ENCODE measurements at regions not wholly inside any gene's neighbourhood (a gene's known extent, or its start where the extent isn't known, plus 50 kb on each side); places are given as distances from the start of the nearest gene placed in this dataset.

DNA sequence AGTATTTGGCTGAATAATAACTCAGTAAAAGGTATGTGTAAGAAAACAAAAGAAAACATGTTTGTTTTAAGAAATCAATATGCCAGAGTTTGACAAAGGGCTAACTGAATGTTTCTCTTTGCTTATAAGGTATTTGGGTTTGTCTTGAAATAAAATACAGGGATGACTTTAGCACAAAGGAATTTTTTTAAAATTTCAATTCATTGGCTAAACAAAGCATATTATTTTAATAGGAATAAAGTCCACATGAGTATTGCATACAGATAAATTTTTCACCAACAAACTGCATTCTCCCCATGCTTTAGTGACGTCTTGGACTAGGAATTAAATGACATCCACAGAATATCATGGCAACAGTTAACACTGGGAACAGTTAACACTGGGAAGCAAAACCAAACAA, 480.0 kb upstream of the JAG1 start:
- CTCF ChIA-PET = no interaction called here
- 55% methylated on average over 1 of the region's 1 CpG for WGBS (ENCODE audit: low lambda C conversion rate)
- H3K9ac ChIP-seq = peak overlapping the region; percentile 26; the same call in 1 of the 2 replicates
- H3F3A ChIP-seq (replicated peaks; ENCODE audit: insufficient read depth) = peaks cover 8% of the 10 kb centered on the region
- POLR2A ChIA-PET = no interaction called here
- no peaks in the 10 kb centered on the region for H3K27me3 ChIP-seq (ENCODE audit: insufficient read depth)
- no peaks in the 10 kb centered on the region for H3K36me3 ChIP-seq (replicated peaks in 1 of 2; ENCODE audit: control insufficient read depth in 1 of 2, insufficient read depth in 2 of 2, low read length in 1 of 2)
- TF ChIP-seq NRF1 (IDR thresholded peaks at IDR 0.05; ENCODE audit: low read depth, low read length) (no peak), EP300 (IDR thresholded peaks at IDR 0.05; ENCODE audit: borderline replicate concordance in 1 of 2, low read depth in 1 of 2, low read length in 1 of 2) (no peak), ELF1 (IDR thresholded peaks at IDR 0.05) (no peak), JUND (IDR thresholded peaks at IDR 0.05) (no peak), YY1 (IDR thresholded peaks at IDR 0.05; ENCODE audit: low read depth) (no peak), EZH2phosphoT487 (IDR thresholded peaks at IDR 0.05; ENCODE audit: borderline replicate concordance, low read depth) (no peak), TEAD4 (IDR thresholded peaks at IDR 0.05; ENCODE audit: borderline replicate concordance, insufficient read depth) (no peak)
- TF ChIP-seq, protein P1, sequence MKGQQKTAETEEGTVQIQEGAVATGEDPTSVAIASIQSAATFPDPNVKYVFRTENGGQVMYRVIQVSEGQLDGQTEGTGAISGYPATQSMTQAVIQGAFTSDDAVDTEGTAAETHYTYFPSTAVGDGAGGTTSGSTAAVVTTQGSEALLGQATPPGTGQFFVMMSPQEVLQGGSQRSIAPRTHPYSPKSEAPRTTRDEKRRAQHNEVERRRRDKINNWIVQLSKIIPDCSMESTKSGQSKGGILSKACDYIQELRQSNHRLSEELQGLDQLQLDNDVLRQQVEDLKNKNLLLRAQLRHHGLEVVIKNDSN (IDR thresholded peaks at IDR 0.05; ENCODE audit: borderline replicate concordance, low read depth) = no peak
- TF ChIP-seq, protein P2, sequence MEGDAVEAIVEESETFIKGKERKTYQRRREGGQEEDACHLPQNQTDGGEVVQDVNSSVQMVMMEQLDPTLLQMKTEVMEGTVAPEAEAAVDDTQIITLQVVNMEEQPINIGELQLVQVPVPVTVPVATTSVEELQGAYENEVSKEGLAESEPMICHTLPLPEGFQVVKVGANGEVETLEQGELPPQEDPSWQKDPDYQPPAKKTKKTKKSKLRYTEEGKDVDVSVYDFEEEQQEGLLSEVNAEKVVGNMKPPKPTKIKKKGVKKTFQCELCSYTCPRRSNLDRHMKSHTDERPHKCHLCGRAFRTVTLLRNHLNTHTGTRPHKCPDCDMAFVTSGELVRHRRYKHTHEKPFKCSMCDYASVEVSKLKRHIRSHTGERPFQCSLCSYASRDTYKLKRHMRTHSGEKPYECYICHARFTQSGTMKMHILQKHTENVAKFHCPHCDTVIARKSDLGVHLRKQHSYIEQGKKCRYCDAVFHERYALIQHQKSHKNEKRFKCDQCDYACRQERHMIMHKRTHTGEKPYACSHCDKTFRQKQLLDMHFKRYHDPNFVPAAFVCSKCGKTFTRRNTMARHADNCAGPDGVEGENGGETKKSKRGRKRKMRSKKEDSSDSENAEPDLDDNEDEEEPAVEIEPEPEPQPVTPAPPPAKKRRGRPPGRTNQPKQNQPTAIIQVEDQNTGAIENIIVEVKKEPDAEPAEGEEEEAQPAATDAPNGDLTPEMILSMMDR (IDR thresholded peaks at IDR 0.05) = no peak
- TF ChIP-seq, protein P3, sequence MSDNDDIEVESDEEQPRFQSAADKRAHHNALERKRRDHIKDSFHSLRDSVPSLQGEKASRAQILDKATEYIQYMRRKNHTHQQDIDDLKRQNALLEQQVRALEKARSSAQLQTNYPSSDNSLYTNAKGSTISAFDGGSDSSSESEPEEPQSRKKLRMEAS (IDR thresholded peaks at IDR 0.05; ENCODE audit: low read depth) = no peak
- TF ChIP-seq, protein P4, sequence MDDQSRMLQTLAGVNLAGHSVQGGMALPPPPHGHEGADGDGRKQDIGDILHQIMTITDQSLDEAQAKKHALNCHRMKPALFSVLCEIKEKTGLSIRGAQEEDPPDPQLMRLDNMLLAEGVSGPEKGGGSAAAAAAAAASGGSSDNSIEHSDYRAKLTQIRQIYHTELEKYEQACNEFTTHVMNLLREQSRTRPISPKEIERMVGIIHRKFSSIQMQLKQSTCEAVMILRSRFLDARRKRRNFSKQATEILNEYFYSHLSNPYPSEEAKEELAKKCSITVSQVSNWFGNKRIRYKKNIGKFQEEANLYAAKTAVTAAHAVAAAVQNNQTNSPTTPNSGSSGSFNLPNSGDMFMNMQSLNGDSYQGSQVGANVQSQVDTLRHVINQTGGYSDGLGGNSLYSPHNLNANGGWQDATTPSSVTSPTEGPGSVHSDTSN (IDR thresholded peaks at IDR 0.05) = no peak
- no peaks in the 10 kb centered on the region for H3K9me3 ChIP-seq
- no peaks in the 10 kb centered on the region for H3K79me2 ChIP-seq (ENCODE audit: insufficient read depth)
- DNase-seq = no peak
- H3K4me2 ChIP-seq = no peak overlapping the region
- no peaks in the 10 kb centered on the region for H4K20me1 ChIP-seq (ENCODE audit: insufficient read depth)
- no peak overlapping the region; the same call in 1 of the 2 replicates for H2AFZ ChIP-seq (ENCODE audit: low read depth)
- no peak overlapping the region for H3K4me3 ChIP-seq (ENCODE audit: low read depth in 2 of 2, low read length in 1 of 2)
- peaks cover 0 to 7% of the 10 kb centered on the region in 2 experiments; a peak in 1 of 4 replicates for H3K4me1 ChIP-seq (ENCODE audit: control insufficient read depth in 1 of 2, insufficient read depth in 2 of 2, low read depth in 1 of 2, low read length in 1 of 2)
- H3K27ac ChIP-seq (ENCODE audit: low read depth in 2 of 2, low read length in 1 of 2) = peak overlapping the region in 1 of 2 experiments; percentile 73; a peak in 2 of 4 replicates
- H3K9me2 ChIP-seq = no peaks in the 10 kb centered on the region

DNA sequence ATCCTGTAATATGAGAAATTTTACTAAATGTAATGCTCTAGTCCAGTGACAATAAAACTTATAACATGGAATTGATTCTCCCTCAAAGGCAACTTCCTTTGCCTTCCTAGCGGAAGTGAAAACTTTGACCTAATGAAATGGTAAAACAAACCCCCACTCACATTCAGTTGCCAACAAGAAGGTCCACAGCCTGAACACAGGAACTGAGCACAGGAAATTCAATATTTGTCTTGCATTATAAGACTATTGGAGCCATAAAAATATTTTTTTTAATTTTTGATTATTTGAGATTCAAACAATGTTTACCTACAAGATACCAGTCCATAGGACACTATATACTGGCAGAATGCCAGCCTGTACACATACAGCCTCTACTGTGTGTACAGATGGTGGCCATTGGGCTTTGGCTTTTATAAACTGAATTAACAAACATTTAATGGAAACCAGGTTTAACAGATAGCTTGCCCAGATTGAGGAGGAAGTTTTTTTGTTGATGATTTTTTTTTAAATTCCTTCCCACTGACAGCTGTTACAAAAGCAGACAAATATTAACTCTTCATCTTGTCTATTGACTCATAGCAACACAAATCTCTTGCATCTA, 481.5 kb upstream of the JAG1 start:
- Histone ChIP-seq H3K4me3 (ENCODE audit: low read depth in 2 of 2, low read length in 1 of 2) (no peak overlapping the region), H3K4me1 (ENCODE audit: control insufficient read depth in 1 of 2, insufficient read depth in 2 of 2, low read depth in 1 of 2, low read length in 1 of 2) (peaks cover 0 to 7% of the 10 kb centered on the region in 2 experiments; a peak in 1 of 4 replicates), H4K20me1 (ENCODE audit: insufficient read depth) (no peaks in the 10 kb centered on the region), H3K9me3 (no peaks in the 10 kb centered on the region), H2AFZ (ENCODE audit: low read depth) (no peak overlapping the region), H3K9ac (no peak overlapping the region), H3K27ac (ENCODE audit: low read depth in 2 of 2, low read length in 1 of 2) (0 out of 4 replicates have a peak overlapping the region, but pooled peaks of 1 of the 2 experiments have one; percentile 6), H3K79me2 (ENCODE audit: insufficient read depth) (no peaks in the 10 kb centered on the region), H3F3A (replicated peaks; ENCODE audit: insufficient read depth) (peaks cover 8% of the 10 kb centered on the region), H3K9me2 (no peaks in the 10 kb centered on the region), H3K27me3 (ENCODE audit: insufficient read depth) (no peaks in the 10 kb centered on the region), H3K4me2 (no peak overlapping the region), H3K36me3 (replicated peaks in 1 of 2; ENCODE audit: control insufficient read depth in 1 of 2, insufficient read depth in 2 of 2, low read length in 1 of 2) (no peaks in the 10 kb centered on the region)
- ChIA-PET CTCF (no interaction called here), POLR2A (no interaction called here)
- 57% methylated on average over 1 of the region's 1 CpG for WGBS (ENCODE audit: low lambda C conversion rate)
- TF ChIP-seq MXI1 (IDR thresholded peaks at IDR 0.05; ENCODE audit: low read depth, low read length) (no peak), GABPA (IDR thresholded peaks at IDR 0.05; ENCODE audit: low read depth) (no peak), RCOR1 (IDR thresholded peaks at IDR 0.05; ENCODE audit: low read length) (no peak), RAD21 (IDR thresholded peaks at IDR 0.05; ENCODE audit: low read length) (no peak), NFIC (IDR thresholded peaks at IDR 0.05; ENCODE audit: borderline replicate concordance) (no peak), EZH2phosphoT487 (IDR thresholded peaks at IDR 0.05; ENCODE audit: borderline replicate concordance, low read depth) (no peak)
- TF ChIP-seq, protein P5, sequence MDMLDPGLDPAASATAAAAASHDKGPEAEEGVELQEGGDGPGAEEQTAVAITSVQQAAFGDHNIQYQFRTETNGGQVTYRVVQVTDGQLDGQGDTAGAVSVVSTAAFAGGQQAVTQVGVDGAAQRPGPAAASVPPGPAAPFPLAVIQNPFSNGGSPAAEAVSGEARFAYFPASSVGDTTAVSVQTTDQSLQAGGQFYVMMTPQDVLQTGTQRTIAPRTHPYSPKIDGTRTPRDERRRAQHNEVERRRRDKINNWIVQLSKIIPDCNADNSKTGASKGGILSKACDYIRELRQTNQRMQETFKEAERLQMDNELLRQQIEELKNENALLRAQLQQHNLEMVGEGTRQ (IDR thresholded peaks at IDR 0.05; ENCODE audit: borderline replicate concordance, low read depth, low read length) = no peak
- DNase-seq = no peak
